ENCODE measurements at regions not wholly inside any gene's neighbourhood (a gene's known extent, or its start where the extent isn't known, plus 50 kb on each side); places are given as distances from the start of the nearest gene placed in this dataset.

GRCh38 chr13:31853643-31854326 is 114.5 kb downstream of the RXFP2 start:
- no peak for DNase-seq

- no peak for DNase-seq
Observed at GRCh38 chr13:31859571-31859970, 120.2 kb downstream of the RXFP2 start.

- DNase-seq: no peak
Observed at GRCh38 chr13:31860002-31860401, 120.7 kb downstream of the RXFP2 start.

- no peak for DNase-seq
Observed at GRCh38 chr13:31862828-31863227, 123.5 kb downstream of the RXFP2 start.

- DNase-seq: no peak
Observed at GRCh38 chr13:31864307-31864706, 125.0 kb downstream of the RXFP2 start.

- DNase-seq: no peak
Observed at GRCh38 chr13:31866099-31866498, 126.8 kb downstream of the RXFP2 start.

- DNase-seq: no peak
Observed at GRCh38 chr13:31867709-31868108, 128.4 kb downstream of the RXFP2 start.

GRCh38 chr13:31869582-31869981 is 130.3 kb downstream of the RXFP2 start:
- DNase-seq: no peak

GRCh38 chr13:31870511-31870910 is 131.2 kb downstream of the RXFP2 start:
- DNase-seq: no peak

- no peak for DNase-seq
Observed at GRCh38 chr13:31873145-31873544, 133.8 kb downstream of the RXFP2 start.

GRCh38 chr13:31875134-31875533 is 135.8 kb downstream of the RXFP2 start:
- no peak for DNase-seq

GRCh38 chr13:31878052-31878451 is 138.7 kb downstream of the RXFP2 start:
- DNase-seq: no peak

GRCh38 chr13:31878495-31878894 is 139.2 kb downstream of the RXFP2 start:
- no peak for DNase-seq

- DNase-seq: no peak
Observed at GRCh38 chr13:31878955-31879354, 139.6 kb downstream of the RXFP2 start.

GRCh38 chr13:31880851-31881494 is 141.6 kb downstream of the RXFP2 start:
- no peak for DNase-seq

- no peak for DNase-seq
Observed at GRCh38 chr13:31881495-31881882, 142.2 kb downstream of the RXFP2 start.

GRCh38 chr13:31882794-31883193 is 143.5 kb downstream of the RXFP2 start:
- DNase-seq: no peak

- no peak for DNase-seq
Observed at GRCh38 chr13:31884556-31884955, 145.2 kb downstream of the RXFP2 start.

- DNase-seq: no peak
Observed at GRCh38 chr13:31885994-31886393, 145.6 kb upstream of the FRY start.

- DNase-seq: no peak
Observed at GRCh38 chr13:31887286-31887685, 144.3 kb upstream of the FRY start.

GRCh38 chr13:31890946-31891345 is 140.6 kb upstream of the FRY start:
- no peak for DNase-seq

GRCh38 chr13:31891472-31891871 is 140.1 kb upstream of the FRY start:
- no peak for DNase-seq

- no peak for DNase-seq
Observed at GRCh38 chr13:31894931-31895330, 136.6 kb upstream of the FRY start.

- no peak for DNase-seq
Observed at GRCh38 chr13:31895691-31896090, 135.9 kb upstream of the FRY start.

- no peak for DNase-seq
Observed at GRCh38 chr13:31896427-31896826, 135.1 kb upstream of the FRY start.
